Keratinocyte (primary cell): ENCODE measurements at regions not wholly inside any gene's neighbourhood (a gene's known extent, or its start where the extent isn't known, plus 50 kb on each side); places are given as distances from the start of the nearest gene placed in this dataset.

ENCODE experiments used
- EZH2 ChIP-seq: IDR thresholded peaks from one replicate; pipeline ENCODE4 v1.6.1; 2012; ENCODE audit warnings: inconsistent platforms, mild to moderate bottlenecking, low read length, moderate library complexity
- TF ChIP-seq, protein P1 (sequence below), 3 experiments: IDR thresholded peaks in 1 of 3; conservative IDR thresholded peaks in 1 of 3; optimal IDR thresholded peaks in 1 of 3; 2 replicates in 2 of 3; 3 replicates in 1 of 3; pipeline versions ENCODE3 to v1.5.1; 2011; ENCODE audit warnings: low read length in 3 of 3, mild to moderate bottlenecking in 3 of 3, moderate library complexity in 2 of 3, control low read depth in 1 of 3, inconsistent platforms in 1 of 3; ENCODE audit not compliant: insufficient read depth in 2 of 3; ENCODE audit errors: extremely low read depth in 1 of 3

DNA sequence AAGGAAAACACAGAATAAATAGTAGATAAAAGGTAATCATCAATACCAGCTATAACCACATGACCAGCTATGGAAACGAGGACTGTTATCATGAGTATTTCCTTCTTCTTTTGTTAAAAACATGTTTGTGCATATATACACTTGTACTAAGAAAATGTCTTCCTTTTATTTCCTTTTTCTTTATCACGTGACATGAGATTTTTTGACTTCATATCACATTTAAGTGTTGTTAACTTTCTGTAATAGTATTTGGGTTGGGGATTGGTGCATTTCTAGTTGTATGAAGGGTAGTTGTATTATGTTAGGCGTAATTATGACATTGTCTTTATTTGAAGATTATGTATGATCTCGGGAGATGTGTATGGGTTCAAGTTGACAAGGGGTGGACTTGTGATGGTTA lies 278.5 kb upstream of the ZNF385D start:
- TF ChIP-seq, protein P1, sequence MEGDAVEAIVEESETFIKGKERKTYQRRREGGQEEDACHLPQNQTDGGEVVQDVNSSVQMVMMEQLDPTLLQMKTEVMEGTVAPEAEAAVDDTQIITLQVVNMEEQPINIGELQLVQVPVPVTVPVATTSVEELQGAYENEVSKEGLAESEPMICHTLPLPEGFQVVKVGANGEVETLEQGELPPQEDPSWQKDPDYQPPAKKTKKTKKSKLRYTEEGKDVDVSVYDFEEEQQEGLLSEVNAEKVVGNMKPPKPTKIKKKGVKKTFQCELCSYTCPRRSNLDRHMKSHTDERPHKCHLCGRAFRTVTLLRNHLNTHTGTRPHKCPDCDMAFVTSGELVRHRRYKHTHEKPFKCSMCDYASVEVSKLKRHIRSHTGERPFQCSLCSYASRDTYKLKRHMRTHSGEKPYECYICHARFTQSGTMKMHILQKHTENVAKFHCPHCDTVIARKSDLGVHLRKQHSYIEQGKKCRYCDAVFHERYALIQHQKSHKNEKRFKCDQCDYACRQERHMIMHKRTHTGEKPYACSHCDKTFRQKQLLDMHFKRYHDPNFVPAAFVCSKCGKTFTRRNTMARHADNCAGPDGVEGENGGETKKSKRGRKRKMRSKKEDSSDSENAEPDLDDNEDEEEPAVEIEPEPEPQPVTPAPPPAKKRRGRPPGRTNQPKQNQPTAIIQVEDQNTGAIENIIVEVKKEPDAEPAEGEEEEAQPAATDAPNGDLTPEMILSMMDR (optimal IDR thresholded peaks at IDR 0.05 in 1 of 3, IDR thresholded peaks at IDR 0.05 in 1 of 3, conservative IDR thresholded peaks at IDR 0.05 in 1 of 3; ENCODE audit: extremely low read depth in 1 of 3, insufficient read depth in 2 of 3, low read length in 3 of 3), result no peak
- no peak for TF ChIP-seq EZH2
